ENCODE measurements at regions not wholly inside any gene's neighbourhood (a gene's known extent, or its start where the extent isn't known, plus 50 kb on each side); places are given as distances from the start of the nearest gene placed in this dataset.

DNA sequence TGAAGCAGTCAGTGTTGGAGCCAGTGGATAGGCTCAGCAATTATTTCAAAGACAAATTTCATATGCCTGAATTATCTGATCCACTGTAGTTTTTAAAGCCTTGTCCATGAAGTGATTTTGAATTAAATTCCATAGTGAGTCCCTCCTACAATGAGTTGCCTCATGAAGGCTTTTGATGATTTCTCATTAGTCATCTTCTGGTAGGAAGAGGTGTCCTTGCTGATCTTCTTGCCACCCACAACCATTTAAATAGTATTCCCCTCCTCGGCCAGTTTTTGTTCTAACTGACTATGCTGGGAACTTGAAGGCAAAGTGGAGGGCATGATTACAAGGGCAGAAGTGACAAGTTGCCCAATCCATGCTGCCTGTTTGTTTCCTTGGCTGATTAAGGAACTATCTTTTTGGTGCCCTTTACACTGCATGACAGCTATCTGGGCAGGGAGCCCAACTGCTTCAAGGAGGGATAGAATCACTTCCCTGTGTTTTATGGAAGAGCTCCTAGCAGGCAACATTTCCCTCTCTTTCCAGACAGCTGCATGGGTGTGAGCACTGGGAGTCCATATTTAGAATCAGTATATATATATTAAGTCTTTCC, 617.5 kb downstream of the ZPLD1 start:
- Mint-ChIP-seq H3K27me3 (ENCODE audit: low read depth in 2 of 2) (no peaks in the 10 kb centered on the region), H3K4me1 (peaks cover 38 to 40% of the 10 kb centered on the region in 2 donors), H3K27ac (peak overlapping the region in 1 of 2 donors; percentile 26), H3K36me3 (no peaks in the 10 kb centered on the region), H3K4me3 (no peak overlapping the region), H3K9me3 (no peaks in the 10 kb centered on the region)
- peaks cover 20% of the 10 kb centered on the region for H3K4me1 ChIP-seq (ENCODE audit: control insufficient read depth, insufficient read depth, low read length)
- WGBS (ENCODE audit: insufficient coverage) = 64% methylated on average over 1 of the region's 1 CpG
- no peaks in the 10 kb centered on the region for H3K27me3 ChIP-seq (ENCODE audit: control insufficient read depth, insufficient read depth, low read length)
- no peak overlapping the region for H3K4me3 ChIP-seq (ENCODE audit: low read length)
- no peak overlapping the region for H3K27ac ChIP-seq (ENCODE audit: low read length)
- H3K9me3 ChIP-seq (ENCODE audit: control insufficient read depth, insufficient read depth, low read length) = no peaks in the 10 kb centered on the region
- DNase-seq (no peak), ATAC-seq (no peak)
- no peaks in the 10 kb centered on the region for H3K36me3 ChIP-seq (ENCODE audit: control insufficient read depth, insufficient read depth, low read length)
- TF ChIP-seq CTCF (IDR thresholded peaks at IDR 0.05) = no peak
- intact Hi-C loops (cut with micrococcal nuclease) = no loop called here

- H3K4me1 Mint-ChIP-seq = peaks cover 12 to 14% of the 10 kb centered on the region in 2 donors
- Histone ChIP-seq H3K27ac (ENCODE audit: low read length) (no peak overlapping the region), H3K27me3 (ENCODE audit: control insufficient read depth, insufficient read depth, low read length) (no peaks in the 10 kb centered on the region), H3K9me3 (ENCODE audit: control insufficient read depth, insufficient read depth, low read length) (no peaks in the 10 kb centered on the region), H3K4me3 (ENCODE audit: low read length) (no peak overlapping the region), H3K4me1 (ENCODE audit: control insufficient read depth, insufficient read depth, low read length) (peaks cover 3% of the 10 kb centered on the region), H3K36me3 (ENCODE audit: control insufficient read depth, insufficient read depth, low read length) (no peaks in the 10 kb centered on the region)
- H3K27ac Mint-ChIP-seq = no peak overlapping the region
- DNase-seq (no peak), ATAC-seq (no peak)
- TF ChIP-seq CTCF (IDR thresholded peaks at IDR 0.05) = no peak
- WGBS (ENCODE audit: insufficient coverage) = 69% methylated on average over 2 of the region's 2 CpGs
- H3K27me3 Mint-ChIP-seq (ENCODE audit: low read depth in 2 of 2) = no peaks in the 10 kb centered on the region
- H3K36me3 Mint-ChIP-seq = no peaks in the 10 kb centered on the region
- intact Hi-C loops (cut with micrococcal nuclease) = no loop called here
- H3K4me3 Mint-ChIP-seq = no peak overlapping the region
- H3K9me3 Mint-ChIP-seq = no peaks in the 10 kb centered on the region
Observed at GRCh38 chr3:103055021-103055520, 620.3 kb downstream of the ZPLD1 start.

DNA sequence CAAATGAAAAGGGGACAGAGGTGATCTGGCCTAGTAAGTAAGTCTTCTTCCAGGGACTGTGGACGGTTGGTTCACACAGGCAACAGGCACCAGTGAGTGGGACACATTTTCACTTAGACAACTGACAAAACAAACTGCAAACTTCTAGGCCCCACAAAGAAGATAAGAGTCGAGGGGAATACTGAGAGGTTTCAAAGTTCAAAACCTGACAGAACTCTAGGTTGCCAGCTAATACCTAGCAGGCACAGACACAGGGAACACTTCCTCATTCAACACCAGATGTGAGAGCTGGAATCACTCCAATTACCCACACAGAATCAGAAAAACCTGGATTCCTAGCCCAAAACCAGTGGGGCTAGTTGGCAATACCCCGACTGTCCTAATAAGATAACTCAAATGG, 621.7 kb downstream of the ZPLD1 start:
- H3K27me3 Mint-ChIP-seq (ENCODE audit: low read depth in 2 of 2) = peaks cover 0 to 4% of the 10 kb centered on the region in 2 donors
- Histone ChIP-seq H3K27me3 (ENCODE audit: control insufficient read depth, insufficient read depth, low read length) (no peaks in the 10 kb centered on the region), H3K4me1 (ENCODE audit: control insufficient read depth, insufficient read depth, low read length) (peaks cover 3% of the 10 kb centered on the region), H3K4me3 (ENCODE audit: low read length) (no peak overlapping the region), H3K9me3 (ENCODE audit: control insufficient read depth, insufficient read depth, low read length) (no peaks in the 10 kb centered on the region), H3K27ac (ENCODE audit: low read length) (no peak overlapping the region), H3K36me3 (ENCODE audit: control insufficient read depth, insufficient read depth, low read length) (no peaks in the 10 kb centered on the region)
- intact Hi-C loops (cut with micrococcal nuclease) = no loop called here
- no peak overlapping the region for H3K4me3 Mint-ChIP-seq
- no peaks in the 10 kb centered on the region for H3K9me3 Mint-ChIP-seq
- TF ChIP-seq CTCF (IDR thresholded peaks at IDR 0.05) = no peak
- WGBS (ENCODE audit: insufficient coverage) = 73% methylated on average over 3 of the region's 3 CpGs
- H3K27ac Mint-ChIP-seq = no peak overlapping the region
- H3K36me3 Mint-ChIP-seq = no peaks in the 10 kb centered on the region
- no peak for ATAC-seq
- no peak for DNase-seq
- H3K4me1 Mint-ChIP-seq = peaks cover 9 to 10% of the 10 kb centered on the region in 2 donors

GRCh38 chr3:103057003-103057402, 622.2 kb downstream of the ZPLD1 start:
- Histone ChIP-seq H3K27ac (ENCODE audit: low read length) (no peak overlapping the region), H3K4me3 (ENCODE audit: low read length) (no peak overlapping the region), H3K27me3 (ENCODE audit: control insufficient read depth, insufficient read depth, low read length) (no peaks in the 10 kb centered on the region), H3K9me3 (ENCODE audit: control insufficient read depth, insufficient read depth, low read length) (no peaks in the 10 kb centered on the region), H3K4me1 (ENCODE audit: control insufficient read depth, insufficient read depth, low read length) (peaks cover 3% of the 10 kb centered on the region), H3K36me3 (ENCODE audit: control insufficient read depth, insufficient read depth, low read length) (no peaks in the 10 kb centered on the region)
- WGBS (ENCODE audit: insufficient coverage) = 92% methylated on average over 6 of the region's 6 CpGs
- H3K9me3 Mint-ChIP-seq = no peaks in the 10 kb centered on the region
- no peak overlapping the region for H3K4me3 Mint-ChIP-seq
- no peak overlapping the region for H3K27ac Mint-ChIP-seq
- intact Hi-C loops (cut with micrococcal nuclease) = no loop called here
- H3K36me3 Mint-ChIP-seq = no peaks in the 10 kb centered on the region
- peaks cover 0 to 4% of the 10 kb centered on the region in 2 donors for H3K27me3 Mint-ChIP-seq (ENCODE audit: low read depth in 2 of 2)
- H3K4me1 Mint-ChIP-seq = peaks cover 5 to 10% of the 10 kb centered on the region in 2 donors
- ATAC-seq (no peak), DNase-seq (no peak)
- no peak for TF ChIP-seq CTCF (IDR thresholded peaks at IDR 0.05)
